Adrenal gland (tissue), 5 donors: ENCODE measurements at regions not wholly inside any gene's neighbourhood (a gene's known extent, or its start where the extent isn't known, plus 50 kb on each side); places are given as distances from the start of the nearest gene placed in this dataset.

ENCODE experiments used
- CTCF ChIP-seq, 6 experiments: fragments of 450-650 bp in 4 of 6; fragments of 200-600 bp in 2 of 6; sonication (generic) in 1 of 6; IDR thresholded peaks; 1 replicate in 5 of 6; 2 replicates in 1 of 6; pipeline versions ENCODE4 v1.5.1 to v1.8.0; 2016 to 2021; ENCODE audit warnings: antibody characterized with exemption in 6 of 6, mild to moderate bottlenecking in 2 of 6, moderate library complexity in 1 of 6
- POLR2A ChIP-seq, 2 donors: fragments of 450-650 bp; IDR thresholded peaks; one replicate each; pipeline ENCODE4 v1.6.1; 2017; ENCODE audit warnings: antibody characterized with exemption in 2 of 2, mild to moderate bottlenecking in 2 of 2, moderate library complexity in 1 of 2
- donor health status: DM: no; HTN: no; CAD: no.

GRCh38 chr5:82794876-82795275 is 282.3 kb downstream of the TMEM167A start:
- TF ChIP-seq CTCF (IDR thresholded peaks at IDR 0.05) (no peak), POLR2A (IDR thresholded peaks at IDR 0.05) (no peak)
